ENCODE measurements at regions not wholly inside any gene's neighbourhood (a gene's known extent, or its start where the extent isn't known, plus 50 kb on each side); places are given as distances from the start of the nearest gene placed in this dataset.
A peak's percentile ranks its signal among the peaks of the same experiment; 100 is the strongest.

GRCh38 chr1:56064705-56065104, 514.7 kb downstream of the PLPP3 start:
- peak; percentile 71 for DNase-seq (ENCODE audit: unreplicated experiment)
- POLR2A ChIA-PET: interaction anchor here (1.0 to 1.5 kb wide), 2 partner anchors 9 to 106 kb away, joined by 3 read pairs; no protein-coding TSS in a partner anchor

GRCh38 chr1:56063461-56063860, 515.9 kb downstream of the PLPP3 start:
- H3K36me3 Mint-ChIP-seq (ENCODE audit: insufficient read depth, unreplicated experiment): no peaks in the 10 kb centered on the region
- H3K9me3 Mint-ChIP-seq (ENCODE audit: unreplicated experiment): no peaks in the 10 kb centered on the region
- DNase-seq (ENCODE audit: unreplicated experiment): no peak
- H3K4me1 Mint-ChIP-seq (ENCODE audit: insufficient read depth, unreplicated experiment): peaks cover 37% of the 10 kb centered on the region
- intact Hi-C loops (cut with micrococcal nuclease): no loop called here
- CTCF ChIA-PET: interaction anchor here (0.9 kb wide), 1 partner anchor 12 kb away, joined by 4 read pairs; no protein-coding TSS in a partner anchor
- BruUV-seq (replicated peaks): no TSS peak
- H3K27ac Mint-ChIP-seq (ENCODE audit: low read depth, unreplicated experiment): peak overlapping the region; percentile 41
- no peak overlapping the region for H3K4me3 Mint-ChIP-seq (ENCODE audit: unreplicated experiment)
- H3K27me3 Mint-ChIP-seq (ENCODE audit: insufficient read depth, unreplicated experiment): no peaks in the 10 kb centered on the region
- no peak for TF ChIP-seq CTCF (IDR thresholded peaks at IDR 0.05; ENCODE audit: unreplicated experiment)
- POLR2A ChIA-PET: interaction anchor here (0.7 kb wide), 2 partner anchors 16 to 689 kb away, joined by 3 to 4 read pairs; no protein-coding TSS in a partner anchor

More at GRCh38 chr1:56064705-56065104, 514.7 kb downstream of the PLPP3 start:
- Mint-ChIP-seq H3K36me3 (ENCODE audit: insufficient read depth, unreplicated experiment) (no peaks in the 10 kb centered on the region), H3K27ac (ENCODE audit: low read depth, unreplicated experiment) (peak overlapping the region; percentile 41), H3K27me3 (ENCODE audit: insufficient read depth, unreplicated experiment) (no peaks in the 10 kb centered on the region), H3K4me3 (ENCODE audit: unreplicated experiment) (no peak overlapping the region), H3K9me3 (ENCODE audit: unreplicated experiment) (peaks cover 7% of the 10 kb centered on the region), H3K4me1 (ENCODE audit: insufficient read depth, unreplicated experiment) (peaks cover 47% of the 10 kb centered on the region)
- no TSS peak for BruUV-seq (replicated peaks)
- no peak for TF ChIP-seq CTCF (IDR thresholded peaks at IDR 0.05; ENCODE audit: unreplicated experiment)
- intact Hi-C loops (cut with micrococcal nuclease): no loop called here
- CTCF ChIA-PET: no interaction called here

- DNase-seq (ENCODE audit: unreplicated experiment): peak; percentile 25
- POLR2A ChIA-PET: no interaction called here
- H3K4me1 Mint-ChIP-seq (ENCODE audit: insufficient read depth, unreplicated experiment): peaks cover 32% of the 10 kb centered on the region
- intact Hi-C loops (cut with micrococcal nuclease): no loop called here
- no peaks in the 10 kb centered on the region for H3K36me3 Mint-ChIP-seq (ENCODE audit: insufficient read depth, unreplicated experiment)
- CTCF ChIA-PET: no interaction called here
- no peak for TF ChIP-seq CTCF (IDR thresholded peaks at IDR 0.05; ENCODE audit: unreplicated experiment)
- H3K27me3 Mint-ChIP-seq (ENCODE audit: insufficient read depth, unreplicated experiment): no peaks in the 10 kb centered on the region
- H3K4me3 Mint-ChIP-seq (ENCODE audit: unreplicated experiment): no peak overlapping the region
- no TSS peak for BruUV-seq (replicated peaks)
- H3K9me3 Mint-ChIP-seq (ENCODE audit: unreplicated experiment): no peaks in the 10 kb centered on the region
- H3K27ac Mint-ChIP-seq (ENCODE audit: low read depth, unreplicated experiment): no peak overlapping the region
These were observed 516.7 kb downstream of the PLPP3 start for GRCh38 chr1:56062625-56063024.

GRCh38 chr1:56061824-56062223, 517.5 kb downstream of the PLPP3 start:
- Mint-ChIP-seq H3K4me1 (ENCODE audit: insufficient read depth, unreplicated experiment) (peaks cover 32% of the 10 kb centered on the region), H3K4me3 (ENCODE audit: unreplicated experiment) (no peak overlapping the region), H3K36me3 (ENCODE audit: insufficient read depth, unreplicated experiment) (no peaks in the 10 kb centered on the region), H3K27me3 (ENCODE audit: insufficient read depth, unreplicated experiment) (no peaks in the 10 kb centered on the region), H3K27ac (ENCODE audit: low read depth, unreplicated experiment) (no peak overlapping the region), H3K9me3 (ENCODE audit: unreplicated experiment) (no peaks in the 10 kb centered on the region)
- intact Hi-C loops (cut with micrococcal nuclease): no loop called here
- BruUV-seq (replicated peaks): no TSS peak
- ChIA-PET CTCF (no interaction called here), POLR2A (no interaction called here)
- no peak for DNase-seq (ENCODE audit: unreplicated experiment)
- no peak for TF ChIP-seq CTCF (IDR thresholded peaks at IDR 0.05; ENCODE audit: unreplicated experiment)

All from MCF 10A (cell line).